CD4-positive, alpha-beta T cell treated with Interleukin-4 for 1 hour (primary cell): ENCODE measurements at regions not wholly inside any gene's neighbourhood (a gene's known extent, or its start where the extent isn't known, plus 50 kb on each side); places are given as distances from the start of the nearest gene placed in this dataset.
"Not testable (repeated sequence)": the region's sequence is repeated elsewhere in the genome, so short reads cannot be mapped to it uniquely, and the experiment has no call there.

Experiments used
- DNase-seq, 2 donors: peaks; one replicate each; pipeline ENCODE4 v3.0.0-alpha.2; 2020 to 2022

- not testable (repeated sequence) for DNase-seq
Observed at GRCh38 chr2:89876878-89877277, 1185.4 kb downstream of the RPIA start.

GRCh38 chr2:89882880-89883279 lies 1191.4 kb downstream of the RPIA start:
- DNase-seq, result not testable (repeated sequence)

DNA sequence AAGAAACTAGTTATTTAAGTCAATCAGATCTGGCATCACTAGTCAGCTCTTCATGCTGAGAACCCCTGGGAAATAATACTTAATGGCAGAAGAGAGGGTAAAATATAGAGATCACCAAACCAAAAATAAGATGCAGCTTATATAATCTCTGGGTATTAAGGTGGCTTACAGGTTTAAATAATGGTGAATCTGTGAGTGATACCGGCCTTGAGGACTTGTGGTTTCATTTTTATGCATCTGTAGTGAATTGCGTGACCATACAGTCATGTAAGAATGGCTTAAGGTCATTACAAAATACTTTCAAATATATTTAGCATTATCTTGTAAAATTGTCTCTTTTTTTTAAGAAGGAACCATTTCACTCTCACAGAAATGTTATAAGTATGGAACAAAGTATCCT lies 1192.2 kb downstream of the RPIA start:
- not testable (repeated sequence) for DNase-seq

DNA sequence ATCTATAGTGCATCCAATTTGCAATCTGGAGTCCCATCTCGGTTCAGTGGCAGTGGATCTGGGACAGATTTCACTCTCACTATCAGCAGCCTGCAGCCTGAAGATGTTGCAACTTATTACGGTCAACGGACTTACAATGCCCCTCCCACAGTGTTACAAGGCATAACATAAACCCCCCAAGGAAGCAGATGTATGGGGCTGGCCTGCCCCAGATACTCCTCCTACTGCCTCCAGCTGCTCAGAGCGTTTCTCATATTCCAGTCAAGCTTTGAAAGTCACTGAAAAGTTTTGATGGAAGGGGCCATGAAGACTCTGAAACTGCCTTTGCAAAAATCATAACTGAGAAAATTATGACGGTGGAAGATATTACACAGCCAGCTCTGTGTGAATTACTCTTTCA lies 1193.6 kb downstream of the RPIA start:
- not testable (repeated sequence) for DNase-seq

- DNase-seq, result not testable (repeated sequence)
Observed at GRCh38 chr2:89888693-89889092, 1197.2 kb downstream of the RPIA start.

- not testable (repeated sequence) for DNase-seq
Observed at GRCh38 chr2:89890185-89890773, 1198.8 kb downstream of the RPIA start.

DNA sequence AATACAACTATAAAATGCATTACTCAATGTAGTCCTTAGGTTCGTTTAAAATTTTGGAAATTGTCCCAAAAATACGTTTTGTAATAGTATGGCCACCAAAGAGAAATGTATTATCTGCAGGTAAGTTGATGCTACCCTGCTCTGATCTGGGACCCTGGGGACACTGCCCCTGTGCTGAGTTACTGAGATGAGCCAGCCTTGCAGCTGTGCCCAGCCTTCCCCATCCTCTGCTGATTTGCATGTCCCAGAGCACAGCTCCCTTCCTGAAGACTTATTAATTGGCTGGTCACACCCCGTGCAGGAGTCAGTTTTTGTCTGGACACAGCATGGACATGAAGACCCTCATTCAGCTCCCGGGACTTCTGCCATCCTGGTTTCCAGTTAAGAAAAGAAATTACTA lies 1203.5 kb downstream of the RPIA start:
- DNase-seq, result not testable (repeated sequence)

- DNase-seq, result not testable (repeated sequence)
Observed at GRCh38 chr2:89895629-89896028, 1204.2 kb downstream of the RPIA start.

DNA sequence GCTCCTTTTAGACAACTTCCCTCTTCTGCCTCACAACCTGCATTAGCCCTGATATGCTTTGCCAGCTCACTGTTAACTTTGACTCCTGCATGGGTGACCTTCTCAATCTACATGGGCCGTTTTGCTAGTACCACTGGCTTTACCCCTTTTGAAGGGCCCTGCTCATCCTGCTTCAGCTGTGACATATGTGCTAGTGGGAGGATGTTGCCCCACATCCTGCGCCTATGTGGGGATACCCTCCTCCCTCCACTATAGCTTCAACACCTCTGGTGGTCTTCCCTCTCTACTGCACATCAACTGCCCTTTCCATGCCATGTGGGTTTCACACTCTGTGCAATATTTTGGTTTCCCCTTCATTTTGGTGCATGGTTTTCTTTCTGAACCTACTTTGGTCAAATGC lies 1235.5 kb downstream of the RPIA start:
- DNase-seq, result not testable (repeated sequence)

GRCh38 chr2:89935436-89935835 lies 1244.0 kb downstream of the RPIA start:
- DNase-seq, result not testable (repeated sequence)

GRCh38 chr2:89936011-89936410 lies 1244.5 kb downstream of the RPIA start:
- not testable (repeated sequence) for DNase-seq

- not testable (repeated sequence) for DNase-seq
Observed at GRCh38 chr2:89936559-89936958, 1245.1 kb downstream of the RPIA start.

GRCh38 chr2:89938756-89939155 lies 1247.3 kb downstream of the RPIA start:
- DNase-seq, result not testable (repeated sequence)

DNA sequence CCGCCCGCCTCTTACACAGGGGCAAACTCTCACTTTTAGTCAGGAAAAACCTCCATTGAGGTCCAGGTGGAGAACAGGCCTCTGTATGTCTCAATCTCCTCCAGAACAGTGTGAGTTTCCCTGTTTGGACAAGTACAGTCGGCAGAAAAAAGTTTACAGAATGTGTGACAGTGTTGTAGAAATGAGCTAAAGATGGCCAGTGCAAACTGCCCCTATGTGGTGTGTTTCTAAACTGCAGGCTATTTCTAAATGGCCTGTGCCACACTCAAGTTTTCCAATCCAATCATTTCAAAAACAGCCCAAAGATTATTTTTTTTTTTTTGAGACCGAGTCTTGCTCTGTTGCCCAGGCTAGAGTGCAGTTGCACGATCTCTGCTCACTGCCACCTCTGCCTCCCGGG lies 1252.8 kb downstream of the RPIA start:
- DNase-seq, result not testable (repeated sequence)

DNA sequence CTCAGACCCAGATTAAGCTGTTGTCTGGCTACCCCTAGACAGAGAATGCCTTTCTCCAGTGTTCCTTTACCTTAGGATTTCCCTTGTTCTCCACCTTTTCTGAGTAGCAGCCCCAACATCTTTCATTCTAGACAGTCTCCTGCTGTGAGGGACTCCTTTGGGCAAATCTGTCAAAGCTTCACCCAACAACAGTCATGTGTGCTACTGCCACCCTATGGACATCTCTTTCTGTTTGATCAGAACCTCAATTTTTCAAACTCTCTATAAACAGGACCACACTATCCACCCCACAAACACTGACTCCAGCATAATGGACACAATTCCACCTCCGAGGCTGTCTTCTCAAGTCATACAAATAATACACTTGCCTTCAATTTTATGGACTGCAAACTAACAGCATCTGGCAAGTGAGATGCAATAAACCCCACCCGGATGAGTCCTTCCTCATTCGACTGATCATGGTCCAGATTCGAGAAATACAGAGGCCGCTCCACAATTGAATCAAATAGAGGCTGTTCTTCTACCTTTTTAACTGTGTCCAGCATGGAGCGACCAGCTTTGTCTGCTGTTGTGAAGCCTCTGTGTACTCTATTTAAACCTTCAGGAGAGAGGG lies 1253.6 kb downstream of the RPIA start:
- DNase-seq, result not testable (repeated sequence)

- DNase-seq, result not testable (repeated sequence)
Observed at GRCh38 chr2:89947208-89947815, 1255.8 kb downstream of the RPIA start.

GRCh38 chr2:89948102-89948501 lies 1256.6 kb downstream of the RPIA start:
- DNase-seq, result not testable (repeated sequence)

DNA sequence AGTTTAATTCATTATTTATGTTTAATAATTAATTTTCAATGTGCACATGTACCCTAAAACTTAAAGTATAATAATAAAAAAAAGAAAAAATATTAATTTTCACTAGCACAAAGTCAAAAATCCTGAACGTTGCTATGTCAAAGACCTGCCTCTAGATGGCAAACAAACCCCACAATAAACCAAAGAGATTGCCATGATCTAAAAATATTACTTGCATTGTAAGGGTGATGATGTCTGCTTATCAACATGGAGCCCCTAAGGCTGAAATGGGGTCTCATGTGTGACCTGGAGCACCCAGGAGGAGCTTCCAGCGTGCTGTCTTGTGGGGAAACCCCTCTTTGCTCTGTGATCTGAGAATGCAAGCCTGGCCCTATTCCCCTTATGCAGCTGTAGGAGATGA lies 1259.3 kb downstream of the RPIA start:
- not testable (repeated sequence) for DNase-seq

DNA sequence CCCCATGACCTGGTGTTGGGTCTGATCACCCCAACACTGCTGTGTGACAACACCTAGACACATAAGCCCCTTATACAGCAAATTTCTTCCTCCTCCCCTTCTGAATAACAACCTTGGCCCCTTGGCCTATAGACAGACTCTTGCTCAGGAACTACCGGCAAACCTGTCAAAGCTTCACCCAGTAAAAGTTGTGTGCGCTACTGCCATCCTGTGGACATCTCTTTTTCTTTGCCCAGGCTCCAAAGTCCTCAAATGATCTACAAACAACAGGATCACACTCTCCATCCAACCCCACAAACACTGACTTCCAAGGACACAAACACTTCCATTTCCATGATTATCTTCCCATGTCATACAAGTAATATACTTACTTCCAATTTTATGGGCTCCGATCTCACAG lies 1265.8 kb downstream of the RPIA start:
- DNase-seq, result not testable (repeated sequence)

DNA sequence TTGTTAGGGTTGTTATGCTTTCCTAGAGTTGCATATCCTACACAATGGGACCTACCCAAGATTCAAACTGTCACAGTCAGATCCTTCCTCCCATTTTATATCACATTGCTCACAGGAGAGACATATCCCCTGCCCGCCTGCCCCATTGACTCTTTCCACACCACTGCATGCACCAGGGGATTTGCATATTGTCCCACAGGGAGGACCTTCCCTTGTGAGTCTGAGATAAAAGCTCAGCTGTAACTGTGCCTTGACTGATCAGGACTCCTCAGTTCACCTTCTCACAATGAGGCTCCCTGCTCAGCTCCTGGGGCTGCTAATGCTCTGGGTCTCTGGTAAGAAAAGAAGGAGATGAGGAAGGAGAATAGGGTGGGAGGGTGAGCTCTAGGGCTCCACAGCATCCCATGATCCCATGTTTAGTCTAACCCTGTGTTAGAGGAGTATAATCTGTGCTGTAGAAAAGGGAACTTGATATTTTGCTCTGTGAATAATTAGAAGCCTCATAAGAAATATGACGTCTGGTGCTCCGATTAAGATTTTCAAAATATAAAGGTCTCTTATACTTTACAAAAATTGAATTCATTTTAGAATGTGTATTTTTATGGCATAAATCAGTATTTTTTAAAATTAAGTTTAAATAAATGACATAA lies 1268.4 kb downstream of the RPIA start:
- DNase-seq, result not testable (repeated sequence)

- DNase-seq, result not testable (repeated sequence)
Observed at GRCh38 chr2:89960570-89960969, 1269.1 kb downstream of the RPIA start.

GRCh38 chr2:89968567-89968966 lies 1277.1 kb downstream of the RPIA start:
- DNase-seq, result not testable (repeated sequence)

DNA sequence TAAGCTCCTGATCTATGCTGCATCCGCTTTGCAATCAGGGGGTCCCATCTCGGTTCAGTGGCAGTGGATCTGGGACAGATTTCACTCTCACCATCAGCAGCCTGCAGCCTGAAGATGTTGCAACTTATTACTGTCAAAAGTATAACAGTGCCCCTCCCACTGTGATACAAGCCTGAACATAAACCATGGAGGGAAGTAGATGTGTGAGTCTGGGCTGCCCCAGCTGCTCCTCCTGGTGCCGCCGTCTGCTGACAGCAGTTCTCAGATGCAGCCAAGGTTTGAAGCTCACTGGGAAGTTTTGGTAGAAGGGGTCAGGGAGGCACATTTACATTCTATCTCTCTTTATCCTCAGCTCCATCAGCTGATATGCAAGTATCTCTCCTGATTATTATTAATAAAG lies 1277.7 kb downstream of the RPIA start:
- DNase-seq, result not testable (repeated sequence)

DNA sequence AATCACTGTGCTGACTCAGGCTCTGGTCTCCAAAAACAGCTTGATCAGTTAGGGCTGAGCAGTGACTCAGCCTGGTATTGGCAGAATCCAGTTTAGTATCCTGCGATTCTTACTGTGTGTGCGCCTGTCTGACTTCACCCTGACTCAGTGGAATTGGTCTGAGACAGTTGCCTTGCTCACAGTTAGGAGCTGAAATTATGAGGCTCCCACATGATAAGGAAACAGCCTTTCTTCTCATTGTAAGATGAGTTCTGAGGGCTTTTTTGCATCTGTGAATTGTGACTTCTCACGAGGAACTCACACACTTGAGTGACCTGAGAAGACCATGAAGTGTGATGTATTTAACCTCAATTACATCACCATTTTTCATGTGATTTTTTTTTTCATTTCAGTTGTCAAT lies 1282.4 kb downstream of the RPIA start:
- DNase-seq, result not testable (repeated sequence)
